GM12864 (cell line): ENCODE measurements at regions not wholly inside any gene's neighbourhood (a gene's known extent, or its start where the extent isn't known, plus 50 kb on each side); places are given as distances from the start of the nearest gene placed in this dataset.

Source experiments
- DNase-seq: peaks from one replicate; pipeline ENCODE4 v3.0.0-alpha.2; 2011; ENCODE audit warnings: low read depth
- H3K4me3 ChIP-seq: 2 replicates; pipeline ENCODE4 v1.5.1; 2011; ENCODE audit warnings: mild to moderate bottlenecking, low read depth, low read length, control low read depth
- TF ChIP-seq, protein P1 (sequence below): IDR thresholded peaks from 2 replicates; pipeline ENCODE4 v1.5.1; 2011; ENCODE audit warnings: low read depth, mild to moderate bottlenecking, moderate library complexity, low read length, control low read depth, inconsistent platforms; ENCODE audit errors: missing control alignments

GRCh38 chr13:91058066-91058465 lies 289.4 kb upstream of the MIR17HG start:
- TF ChIP-seq, protein P1, sequence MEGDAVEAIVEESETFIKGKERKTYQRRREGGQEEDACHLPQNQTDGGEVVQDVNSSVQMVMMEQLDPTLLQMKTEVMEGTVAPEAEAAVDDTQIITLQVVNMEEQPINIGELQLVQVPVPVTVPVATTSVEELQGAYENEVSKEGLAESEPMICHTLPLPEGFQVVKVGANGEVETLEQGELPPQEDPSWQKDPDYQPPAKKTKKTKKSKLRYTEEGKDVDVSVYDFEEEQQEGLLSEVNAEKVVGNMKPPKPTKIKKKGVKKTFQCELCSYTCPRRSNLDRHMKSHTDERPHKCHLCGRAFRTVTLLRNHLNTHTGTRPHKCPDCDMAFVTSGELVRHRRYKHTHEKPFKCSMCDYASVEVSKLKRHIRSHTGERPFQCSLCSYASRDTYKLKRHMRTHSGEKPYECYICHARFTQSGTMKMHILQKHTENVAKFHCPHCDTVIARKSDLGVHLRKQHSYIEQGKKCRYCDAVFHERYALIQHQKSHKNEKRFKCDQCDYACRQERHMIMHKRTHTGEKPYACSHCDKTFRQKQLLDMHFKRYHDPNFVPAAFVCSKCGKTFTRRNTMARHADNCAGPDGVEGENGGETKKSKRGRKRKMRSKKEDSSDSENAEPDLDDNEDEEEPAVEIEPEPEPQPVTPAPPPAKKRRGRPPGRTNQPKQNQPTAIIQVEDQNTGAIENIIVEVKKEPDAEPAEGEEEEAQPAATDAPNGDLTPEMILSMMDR = no peak
- no peak overlapping the region for H3K4me3 ChIP-seq
- no peak for DNase-seq

DNA sequence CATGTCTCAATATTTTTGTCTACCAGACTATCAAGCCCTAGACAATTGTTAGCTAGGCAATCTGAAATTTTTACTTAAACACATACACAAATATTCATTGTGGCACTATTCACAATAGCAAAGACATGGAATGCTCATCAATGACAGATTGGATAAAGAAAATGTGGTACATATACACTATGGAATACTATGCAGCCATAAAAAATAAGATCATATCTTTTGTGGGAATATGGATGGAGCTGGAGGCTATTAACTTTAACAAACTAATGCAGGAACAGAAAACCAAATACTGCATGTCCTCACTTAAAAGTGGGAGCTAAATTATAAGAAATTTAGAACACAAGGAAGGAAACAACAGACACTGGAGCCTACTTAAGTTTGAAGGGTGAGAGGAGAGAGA lies 288.6 kb upstream of the MIR17HG start:
- TF ChIP-seq, protein P1 = no peak
- no peak overlapping the region for H3K4me3 ChIP-seq
- no peak for DNase-seq

DNA sequence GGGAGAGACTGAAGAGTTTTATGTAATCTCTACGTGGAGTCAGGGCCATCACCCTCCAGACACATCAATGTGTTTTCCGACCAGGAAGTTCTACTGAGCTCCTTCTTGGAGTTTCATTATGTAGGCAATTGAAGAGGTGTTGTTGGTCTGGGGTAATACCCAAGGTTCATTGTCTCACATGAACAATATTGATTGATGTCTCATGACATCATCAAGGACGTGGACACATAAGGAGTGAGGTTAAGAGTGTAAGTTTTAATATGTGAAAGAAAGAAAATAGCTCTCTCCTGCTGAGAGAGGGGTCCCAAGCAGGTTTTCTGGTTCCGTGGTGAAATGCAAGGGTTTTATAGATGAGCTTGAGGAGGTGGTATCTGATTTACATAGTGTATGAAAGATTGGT lies 280.7 kb upstream of the MIR17HG start:
- TF ChIP-seq, protein P1 = no peak
- no peak for DNase-seq
- no peak overlapping the region for H3K4me3 ChIP-seq

- TF ChIP-seq, protein P1 = no peak
- no peak overlapping the region for H3K4me3 ChIP-seq
- no peak for DNase-seq
Observed at GRCh38 chr13:91072486-91072885, 275.0 kb upstream of the MIR17HG start.

- H3K4me3 ChIP-seq = no peak overlapping the region
- TF ChIP-seq, protein P1 = no peak
- DNase-seq = no peak
Observed at GRCh38 chr13:91074091-91074490, 273.4 kb upstream of the MIR17HG start.

DNA sequence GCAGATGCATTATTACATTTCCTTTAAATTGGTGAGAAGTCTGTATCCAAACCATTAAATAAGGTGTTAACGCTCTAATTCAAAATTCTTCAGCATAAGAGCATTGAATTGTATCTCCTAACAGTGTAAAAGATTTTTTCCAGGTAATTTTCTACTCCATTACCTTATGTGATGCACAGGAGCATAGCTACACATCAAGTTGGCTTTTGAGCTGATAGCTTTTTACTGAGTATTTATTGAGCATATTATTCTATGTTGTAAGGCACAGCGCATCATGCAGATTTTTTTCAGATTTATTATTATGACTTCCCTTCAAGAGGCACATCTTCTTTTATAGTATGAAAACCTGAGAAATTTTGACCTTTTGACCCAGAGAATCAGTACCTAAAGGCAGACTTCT lies 270.7 kb upstream of the MIR17HG start:
- TF ChIP-seq, protein P1 = no peak
- no peak for DNase-seq
- no peak overlapping the region for H3K4me3 ChIP-seq

- no peak for DNase-seq
- H3K4me3 ChIP-seq = no peak overlapping the region
- TF ChIP-seq, protein P1 = peak; percentile 16
Observed at GRCh38 chr13:91078093-91078679, 269.3 kb upstream of the MIR17HG start.
